PFSK-1 (cell line): ENCODE measurements at regions not wholly inside any gene's neighbourhood (a gene's known extent, or its start where the extent isn't known, plus 50 kb on each side); places are given as distances from the start of the nearest gene placed in this dataset.

ENCODE experiments used
- FOXP2 ChIP-seq: optimal IDR thresholded peaks from 2 replicates; pipeline ENCODE3; 2011; ENCODE audit warnings: borderline replicate concordance, control low read depth, inconsistent platforms; ENCODE audit not compliant: insufficient read depth; ENCODE audit errors: extremely low read length, extremely low read depth
- POLR2AphosphoS5 ChIP-seq: IDR thresholded peaks from 2 replicates; pipeline ENCODE4 v1.6.1; 2012; ENCODE audit warnings: low read depth, mild to moderate bottlenecking, control low read depth, low read length, moderate library complexity
- SIN3A ChIP-seq: IDR thresholded peaks from 2 replicates; pipeline ENCODE4 v1.6.1; 2012; ENCODE audit warnings: mild to moderate bottlenecking, low read length, moderate library complexity, borderline replicate concordance; ENCODE audit not compliant: insufficient read depth
- TAF1 ChIP-seq: IDR thresholded peaks from 2 replicates; pipeline ENCODE4 v1.6.1; 2012; ENCODE audit warnings: low read length, control low read depth, borderline replicate concordance; ENCODE audit not compliant: insufficient read depth
- TF ChIP-seq, protein P1 (sequence below), 2 experiments: IDR thresholded peaks; 2 replicates each; pipeline versions ENCODE4 v1.6.1 to v1.8.0; 2011 to 2012; ENCODE audit warnings: low read depth in 2 of 2, low read length in 2 of 2, control low read depth in 1 of 2, inconsistent platforms in 1 of 2, mild to moderate bottlenecking in 1 of 2, moderate library complexity in 1 of 2; ENCODE audit not compliant: insufficient read depth in 1 of 2

DNA sequence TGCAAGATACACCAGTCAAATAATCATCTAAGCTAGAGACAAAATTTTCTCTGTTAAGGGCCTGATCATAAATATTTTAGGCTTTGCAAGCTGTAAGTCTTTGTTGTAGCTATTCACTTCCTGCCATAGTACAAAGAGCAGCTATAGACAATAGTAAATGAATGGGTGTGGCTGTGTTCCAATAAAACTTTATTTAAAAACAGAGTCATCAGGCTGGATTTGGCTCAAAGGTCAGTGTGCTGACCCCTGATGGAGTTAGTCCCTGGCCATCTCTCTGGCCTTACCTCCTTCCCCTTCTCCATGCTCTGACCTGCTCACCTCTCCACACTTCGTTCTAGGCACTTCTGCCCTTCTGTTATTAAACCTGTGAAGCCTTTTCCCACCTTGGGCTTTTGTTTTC is 86.0 kb downstream of the DRD1 start:
- TF ChIP-seq TAF1 (no peak), SIN3A (no peak), POLR2AphosphoS5 (no peak), FOXP2 (no peak)
- TF ChIP-seq, protein P1, sequence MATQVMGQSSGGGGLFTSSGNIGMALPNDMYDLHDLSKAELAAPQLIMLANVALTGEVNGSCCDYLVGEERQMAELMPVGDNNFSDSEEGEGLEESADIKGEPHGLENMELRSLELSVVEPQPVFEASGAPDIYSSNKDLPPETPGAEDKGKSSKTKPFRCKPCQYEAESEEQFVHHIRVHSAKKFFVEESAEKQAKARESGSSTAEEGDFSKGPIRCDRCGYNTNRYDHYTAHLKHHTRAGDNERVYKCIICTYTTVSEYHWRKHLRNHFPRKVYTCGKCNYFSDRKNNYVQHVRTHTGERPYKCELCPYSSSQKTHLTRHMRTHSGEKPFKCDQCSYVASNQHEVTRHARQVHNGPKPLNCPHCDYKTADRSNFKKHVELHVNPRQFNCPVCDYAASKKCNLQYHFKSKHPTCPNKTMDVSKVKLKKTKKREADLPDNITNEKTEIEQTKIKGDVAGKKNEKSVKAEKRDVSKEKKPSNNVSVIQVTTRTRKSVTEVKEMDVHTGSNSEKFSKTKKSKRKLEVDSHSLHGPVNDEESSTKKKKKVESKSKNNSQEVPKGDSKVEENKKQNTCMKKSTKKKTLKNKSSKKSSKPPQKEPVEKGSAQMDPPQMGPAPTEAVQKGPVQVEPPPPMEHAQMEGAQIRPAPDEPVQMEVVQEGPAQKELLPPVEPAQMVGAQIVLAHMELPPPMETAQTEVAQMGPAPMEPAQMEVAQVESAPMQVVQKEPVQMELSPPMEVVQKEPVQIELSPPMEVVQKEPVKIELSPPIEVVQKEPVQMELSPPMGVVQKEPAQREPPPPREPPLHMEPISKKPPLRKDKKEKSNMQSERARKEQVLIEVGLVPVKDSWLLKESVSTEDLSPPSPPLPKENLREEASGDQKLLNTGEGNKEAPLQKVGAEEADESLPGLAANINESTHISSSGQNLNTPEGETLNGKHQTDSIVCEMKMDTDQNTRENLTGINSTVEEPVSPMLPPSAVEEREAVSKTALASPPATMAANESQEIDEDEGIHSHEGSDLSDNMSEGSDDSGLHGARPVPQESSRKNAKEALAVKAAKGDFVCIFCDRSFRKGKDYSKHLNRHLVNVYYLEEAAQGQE (IDR thresholded peaks at IDR 0.05; ENCODE audit: insufficient read depth in 1 of 2, low read depth in 2 of 2, low read length in 2 of 2), result no peak

DNA sequence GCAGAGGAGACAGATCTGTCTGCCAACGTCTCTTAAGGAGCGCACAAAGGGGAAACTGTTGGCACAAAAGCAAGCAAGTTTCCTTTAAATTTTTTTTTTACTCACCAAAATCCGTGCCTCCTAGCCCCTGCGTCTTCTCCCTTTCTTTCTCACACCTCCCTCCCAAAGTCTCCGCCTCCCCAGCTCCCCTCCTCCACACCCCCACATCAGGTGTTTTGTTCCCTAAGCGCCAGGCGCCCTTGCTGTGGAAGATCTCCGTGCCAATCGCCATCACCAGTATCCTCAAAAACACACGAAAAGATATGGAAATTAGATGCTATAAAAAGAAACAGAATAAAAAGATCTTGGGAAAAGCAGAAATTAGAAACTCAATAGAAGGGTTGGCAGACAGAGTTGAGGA is 87.6 kb downstream of the DRD1 start:
- TF ChIP-seq POLR2AphosphoS5 (no peak), TAF1 (no peak), SIN3A (no peak), FOXP2 (no peak)

GRCh38 chr5:175354964-175355363 is 89.0 kb downstream of the DRD1 start:
- TF ChIP-seq SIN3A (no peak), FOXP2 (no peak), POLR2AphosphoS5 (no peak), TAF1 (no peak)

GRCh38 chr5:175353926-175354325 is 90.1 kb downstream of the DRD1 start:
- TF ChIP-seq SIN3A (no peak), FOXP2 (no peak), TAF1 (no peak), POLR2AphosphoS5 (no peak)
- TF ChIP-seq, protein P1 (IDR thresholded peaks at IDR 0.05; ENCODE audit: insufficient read depth in 1 of 2, low read depth in 2 of 2, low read length in 2 of 2), result no peak

DNA sequence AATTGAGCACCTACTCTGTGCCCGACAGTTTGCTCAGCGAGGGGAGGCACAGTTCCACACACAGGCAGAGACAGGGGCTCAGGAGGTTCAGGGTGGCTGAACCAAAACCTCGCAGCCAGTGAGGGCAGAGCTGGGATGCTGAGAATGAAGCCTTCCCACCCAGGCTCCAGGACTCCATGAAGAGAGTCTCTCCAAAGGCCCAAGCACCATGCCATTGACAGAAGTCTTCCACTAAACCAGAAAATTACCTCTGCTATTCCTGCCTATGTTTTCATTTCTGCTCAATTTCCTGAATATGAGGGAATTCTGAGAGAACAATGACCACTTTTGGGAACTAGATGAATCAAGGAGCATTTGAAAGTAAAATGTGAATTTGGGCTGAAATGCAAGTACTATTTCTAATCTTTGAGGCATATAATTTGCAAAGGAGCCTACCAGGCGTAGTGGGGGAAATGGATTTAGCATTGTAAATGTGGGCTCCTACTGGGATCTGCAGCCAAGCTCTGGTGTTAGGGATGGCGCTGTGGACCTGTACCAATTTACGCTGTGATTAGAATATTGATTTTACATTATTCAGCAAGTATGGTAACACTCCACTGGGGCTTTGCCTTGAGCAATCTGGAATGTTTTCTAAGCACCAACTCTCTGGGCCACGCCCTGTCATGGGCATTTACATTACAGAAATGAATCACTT is 91.9 kb downstream of the DRD1 start:
- TF ChIP-seq FOXP2, result no peak
- TF ChIP-seq, protein P1 (IDR thresholded peaks at IDR 0.05; ENCODE audit: insufficient read depth in 1 of 2, low read depth in 2 of 2, low read length in 2 of 2), result no peak
- TF ChIP-seq SIN3A, result no peak
- no peak for TF ChIP-seq POLR2AphosphoS5

- TF ChIP-seq POLR2AphosphoS5 (no peak), FOXP2 (no peak), SIN3A (no peak), TAF1 (no peak)
- TF ChIP-seq, protein P1 (IDR thresholded peaks at IDR 0.05; ENCODE audit: insufficient read depth in 1 of 2, low read depth in 2 of 2, low read length in 2 of 2), result no peak
Observed at GRCh38 chr5:175351126-175351525, 92.9 kb downstream of the DRD1 start.
